ENCODE measurements at regions not wholly inside any gene's neighbourhood (a gene's known extent, or its start where the extent isn't known, plus 50 kb on each side); places are given as distances from the start of the nearest gene placed in this dataset.

DNA sequence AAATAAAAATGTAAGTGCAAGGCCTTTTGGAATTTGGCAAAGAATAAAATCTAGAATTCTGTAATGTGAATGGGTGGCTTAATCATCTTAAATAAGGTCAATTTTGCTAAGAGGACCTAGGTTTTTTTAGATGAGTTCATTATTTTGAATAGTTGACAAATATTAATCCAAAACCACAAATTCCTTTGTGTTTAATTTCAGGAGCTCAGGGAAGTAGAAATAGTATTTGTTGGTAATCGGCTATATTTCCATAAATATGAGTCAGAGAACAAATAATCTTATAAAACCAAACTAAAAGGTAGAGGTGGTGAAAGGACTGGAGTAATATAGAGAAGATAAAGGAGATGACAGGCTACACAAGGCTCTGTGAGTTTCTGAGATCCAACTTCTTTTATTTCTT is 190.4 kb upstream of the TLL1 start:
- no peak overlapping the region for H3K27ac ChIP-seq
- no peak for TF ChIP-seq ZFX (IDR thresholded peaks at IDR 0.05; ENCODE audit: borderline replicate concordance)
- TF ChIP-seq, protein P1, sequence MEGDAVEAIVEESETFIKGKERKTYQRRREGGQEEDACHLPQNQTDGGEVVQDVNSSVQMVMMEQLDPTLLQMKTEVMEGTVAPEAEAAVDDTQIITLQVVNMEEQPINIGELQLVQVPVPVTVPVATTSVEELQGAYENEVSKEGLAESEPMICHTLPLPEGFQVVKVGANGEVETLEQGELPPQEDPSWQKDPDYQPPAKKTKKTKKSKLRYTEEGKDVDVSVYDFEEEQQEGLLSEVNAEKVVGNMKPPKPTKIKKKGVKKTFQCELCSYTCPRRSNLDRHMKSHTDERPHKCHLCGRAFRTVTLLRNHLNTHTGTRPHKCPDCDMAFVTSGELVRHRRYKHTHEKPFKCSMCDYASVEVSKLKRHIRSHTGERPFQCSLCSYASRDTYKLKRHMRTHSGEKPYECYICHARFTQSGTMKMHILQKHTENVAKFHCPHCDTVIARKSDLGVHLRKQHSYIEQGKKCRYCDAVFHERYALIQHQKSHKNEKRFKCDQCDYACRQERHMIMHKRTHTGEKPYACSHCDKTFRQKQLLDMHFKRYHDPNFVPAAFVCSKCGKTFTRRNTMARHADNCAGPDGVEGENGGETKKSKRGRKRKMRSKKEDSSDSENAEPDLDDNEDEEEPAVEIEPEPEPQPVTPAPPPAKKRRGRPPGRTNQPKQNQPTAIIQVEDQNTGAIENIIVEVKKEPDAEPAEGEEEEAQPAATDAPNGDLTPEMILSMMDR (IDR thresholded peaks at IDR 0.05): no peak

DNA sequence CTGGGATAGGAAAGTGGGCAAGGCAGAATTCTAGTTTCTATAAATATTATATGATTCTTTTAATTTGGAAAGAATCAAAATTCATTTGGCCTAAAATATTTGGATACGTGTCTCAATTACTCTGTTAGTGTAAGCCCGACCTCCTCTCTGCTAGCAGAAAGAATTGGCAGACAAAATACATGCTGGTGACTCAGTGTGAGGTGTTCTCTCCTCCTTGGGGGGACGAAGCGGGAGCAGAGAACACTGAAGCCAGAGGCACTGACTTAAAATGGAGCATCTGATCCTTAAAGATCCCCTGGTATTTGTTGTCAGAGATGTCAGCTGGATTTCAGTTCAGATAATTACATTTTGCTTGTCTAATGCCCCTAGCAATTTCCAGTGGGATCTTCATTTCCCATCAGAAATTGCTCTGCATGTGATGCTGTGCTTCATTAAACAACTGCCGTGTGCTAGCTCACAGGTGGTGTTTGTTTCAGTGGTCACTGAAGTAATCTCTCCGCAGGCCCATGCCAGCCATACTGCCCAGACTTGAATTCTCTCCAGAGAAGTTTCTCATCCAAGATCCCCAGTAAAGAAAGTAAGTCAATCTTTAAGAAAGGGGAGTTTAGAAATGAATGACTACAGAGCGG is 188.7 kb upstream of the TLL1 start:
- no peak overlapping the region for H3K27ac ChIP-seq
- TF ChIP-seq, protein P1 (IDR thresholded peaks at IDR 0.05): no peak
- TF ChIP-seq ZFX (IDR thresholded peaks at IDR 0.05; ENCODE audit: borderline replicate concordance): no peak

DNA sequence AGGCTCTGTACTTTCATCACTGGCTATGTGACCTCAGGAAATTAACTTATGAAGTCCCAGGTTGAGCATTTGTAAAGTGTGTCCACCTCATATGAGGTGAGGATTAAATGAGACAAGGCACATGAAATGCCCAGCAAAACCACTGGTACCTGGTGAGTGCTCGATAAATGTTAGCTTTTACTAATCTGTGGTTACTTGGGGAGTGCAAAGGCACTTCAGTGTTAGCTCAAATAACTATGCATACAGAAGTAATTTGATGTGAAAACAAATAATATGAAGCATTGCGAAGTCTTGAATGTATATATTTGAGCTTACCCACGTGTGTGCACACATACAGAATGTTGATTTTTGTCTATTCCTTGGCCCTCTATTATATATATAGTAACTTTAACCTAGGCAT is 186.3 kb upstream of the TLL1 start:
- H3K27ac ChIP-seq: no peak overlapping the region
- TF ChIP-seq, protein P1 (IDR thresholded peaks at IDR 0.05): no peak
- TF ChIP-seq ZFX (IDR thresholded peaks at IDR 0.05; ENCODE audit: borderline replicate concordance): no peak

DNA sequence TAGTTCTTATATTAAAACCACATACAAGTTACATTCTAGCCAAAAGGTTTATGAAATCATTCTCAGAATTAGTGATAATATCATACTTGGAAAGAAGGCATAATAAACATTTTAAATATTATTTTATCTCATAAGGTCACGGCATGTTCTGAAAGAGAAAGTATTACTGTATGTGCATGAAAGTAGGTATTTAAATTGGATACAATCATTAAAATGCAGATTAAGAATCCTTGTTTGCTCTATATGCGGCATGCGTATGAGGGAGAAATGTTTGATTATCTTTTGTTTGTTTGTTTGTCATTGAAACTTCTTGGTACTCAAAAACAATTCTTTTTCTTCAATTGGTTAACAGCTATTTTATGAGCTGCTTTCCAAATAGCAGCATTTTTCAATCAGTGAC is 183.9 kb upstream of the TLL1 start:
- TF ChIP-seq, protein P1 (IDR thresholded peaks at IDR 0.05): no peak
- no peak for TF ChIP-seq ZFX (IDR thresholded peaks at IDR 0.05; ENCODE audit: borderline replicate concordance)

DNA sequence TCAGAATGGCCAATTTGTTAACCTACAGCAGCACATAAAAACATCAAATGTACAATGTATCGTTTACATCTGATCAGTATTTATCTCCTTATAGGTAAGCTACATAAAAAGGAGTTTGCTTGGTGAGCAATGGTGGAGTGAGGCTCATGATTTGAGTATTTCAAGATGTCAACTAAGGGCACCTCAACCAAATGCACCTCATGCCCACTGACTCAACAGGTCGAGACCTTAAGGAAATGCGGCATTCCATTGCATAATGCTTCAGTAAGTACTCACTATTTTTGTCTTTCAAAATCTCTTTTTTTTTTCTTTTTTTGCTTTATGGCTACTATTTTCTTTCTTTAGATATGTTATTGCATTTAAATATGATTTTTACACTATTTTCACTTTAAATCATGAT is 181.0 kb upstream of the TLL1 start:
- TF ChIP-seq, protein P1 (IDR thresholded peaks at IDR 0.05): no peak
- no peak for TF ChIP-seq ZFX (IDR thresholded peaks at IDR 0.05; ENCODE audit: borderline replicate concordance)
- no peak overlapping the region for H3K27ac ChIP-seq

More for the DNA sequence above, 183.9 kb upstream of the TLL1 start:
- H3K27ac ChIP-seq: no peak overlapping the region

DNA sequence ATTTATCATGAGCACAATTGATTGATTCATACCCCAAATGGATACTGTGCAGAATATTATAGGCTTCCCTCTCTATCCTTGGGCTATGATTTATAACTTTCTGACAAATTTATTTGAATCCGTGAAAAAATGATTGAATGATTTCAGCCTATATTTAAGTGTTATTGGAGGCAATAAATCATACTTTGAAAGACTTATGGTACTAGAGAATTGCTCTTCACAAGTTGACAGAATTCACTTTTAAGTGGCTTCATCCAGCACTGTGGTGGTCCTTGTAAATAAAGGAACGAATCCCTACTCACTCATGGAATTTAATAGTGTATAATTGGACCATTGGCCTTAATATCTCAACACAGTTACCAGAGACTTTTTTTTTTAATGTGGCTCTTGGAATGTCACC is 174.8 kb upstream of the TLL1 start:
- H3K27ac ChIP-seq: no peak overlapping the region
- no peak for TF ChIP-seq ZFX (IDR thresholded peaks at IDR 0.05; ENCODE audit: borderline replicate concordance)
- TF ChIP-seq, protein P1 (IDR thresholded peaks at IDR 0.05): no peak

DNA sequence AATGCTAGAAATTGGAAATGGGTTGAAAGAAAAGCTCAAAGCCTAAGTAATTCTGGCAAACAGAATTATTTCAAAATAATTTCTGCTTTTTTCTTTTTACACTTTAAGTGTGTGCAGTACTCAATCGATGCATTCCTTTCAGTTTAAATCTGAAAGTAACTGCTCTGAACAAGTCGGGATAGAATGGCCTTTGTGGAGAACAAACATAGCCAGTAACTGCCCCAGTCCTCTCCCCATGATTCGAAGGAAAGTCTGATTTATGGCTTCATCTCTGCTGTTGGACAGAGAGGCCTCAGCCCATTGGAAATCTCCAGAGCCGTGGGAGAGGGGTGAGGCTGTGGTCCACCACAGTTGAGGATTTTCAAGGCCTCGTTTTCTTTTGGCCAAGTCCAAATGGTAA is 174.0 kb upstream of the TLL1 start:
- TF ChIP-seq ZFX (IDR thresholded peaks at IDR 0.05; ENCODE audit: borderline replicate concordance): no peak
- TF ChIP-seq, protein P1 (IDR thresholded peaks at IDR 0.05): no peak
- no peak overlapping the region for H3K27ac ChIP-seq
